ENCODE measurements at regions not wholly inside any gene's neighbourhood (a gene's known extent, or its start where the extent isn't known, plus 50 kb on each side); places are given as distances from the start of the nearest gene placed in this dataset.
"Not testable (repeated sequence)": the region's sequence is repeated elsewhere in the genome, so short reads cannot be mapped to it uniquely, and the experiment has no call there.

DNA sequence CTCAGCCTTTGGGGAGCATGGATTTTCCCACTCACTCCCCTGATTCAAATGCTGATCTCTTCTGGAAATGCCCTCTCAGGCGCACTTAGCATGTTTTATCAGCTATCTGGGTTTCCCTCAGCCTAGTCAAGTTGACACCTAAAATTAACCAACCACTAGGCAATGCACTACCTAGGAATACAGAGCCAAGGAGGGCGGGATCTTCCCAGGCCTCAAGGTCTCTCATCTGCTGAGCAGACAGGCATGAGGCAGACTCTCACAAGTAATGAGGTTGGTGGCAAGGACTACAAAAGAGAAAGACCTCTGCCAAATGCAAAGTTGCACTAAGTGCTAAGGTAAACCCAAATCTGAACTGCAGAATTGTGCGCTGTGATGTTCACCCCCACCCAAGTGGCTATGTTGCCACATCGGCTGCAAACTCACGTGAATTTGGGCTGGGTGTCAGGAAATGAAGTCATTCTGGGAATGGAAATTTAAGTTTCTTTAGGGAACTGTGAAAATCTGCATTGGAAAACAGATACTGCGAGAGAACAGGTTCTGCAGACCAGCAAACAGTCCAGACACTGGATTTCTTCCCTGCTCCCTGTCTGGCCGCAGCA, 332.9 kb downstream of the CACNA1B start:
- TF ChIP-seq CTCF (optimal IDR thresholded peaks at IDR 0.05 in 1 of 3, IDR thresholded peaks at IDR 0.05 in 1 of 3, conservative IDR thresholded peaks at IDR 0.05 in 1 of 3; ENCODE audit: extremely low read depth in 1 of 3, insufficient read depth in 2 of 3, low read length in 3 of 3); EZH2 (IDR thresholded peaks at IDR 0.05; ENCODE audit: low read length): not testable (repeated sequence)
